ENCODE measurements at regions not wholly inside any gene's neighbourhood (a gene's known extent, or its start where the extent isn't known, plus 50 kb on each side); places are given as distances from the start of the nearest gene placed in this dataset.
A peak's percentile ranks its signal among the peaks of the same experiment; 100 is the strongest.

DNA sequence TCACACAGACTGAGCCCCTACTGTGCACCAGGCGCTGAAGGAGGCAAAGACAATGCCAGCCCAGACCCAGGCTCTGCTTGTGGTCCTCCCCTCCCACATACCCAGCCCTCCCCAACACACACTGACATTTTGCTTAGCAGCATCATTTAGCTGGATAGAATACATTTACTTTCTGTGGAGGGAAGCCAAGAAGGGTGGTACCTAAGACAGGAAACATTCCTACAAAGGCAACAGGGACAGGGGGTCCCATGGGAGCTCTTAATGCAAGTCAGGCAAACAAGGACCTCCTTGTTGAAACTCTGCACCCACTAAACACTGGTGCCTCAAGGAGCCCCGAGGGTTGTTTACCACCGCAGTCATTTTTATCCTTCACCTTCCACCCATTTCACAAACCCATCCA lies 77.0 kb upstream of the ZNF507 start:
- no peak for DNase-seq (ENCODE audit: low read depth in 1 of 2, low spot score in 1 of 2)
- no peak for TF ChIP-seq JUND (IDR thresholded peaks at IDR 0.05; ENCODE audit: low read depth)
- in situ Hi-C loops (cut with HindIII; ENCODE audit: low pct_unique_long_range_greater_than_20kb, low sequenced_read_pairs): no loop called here

DNA sequence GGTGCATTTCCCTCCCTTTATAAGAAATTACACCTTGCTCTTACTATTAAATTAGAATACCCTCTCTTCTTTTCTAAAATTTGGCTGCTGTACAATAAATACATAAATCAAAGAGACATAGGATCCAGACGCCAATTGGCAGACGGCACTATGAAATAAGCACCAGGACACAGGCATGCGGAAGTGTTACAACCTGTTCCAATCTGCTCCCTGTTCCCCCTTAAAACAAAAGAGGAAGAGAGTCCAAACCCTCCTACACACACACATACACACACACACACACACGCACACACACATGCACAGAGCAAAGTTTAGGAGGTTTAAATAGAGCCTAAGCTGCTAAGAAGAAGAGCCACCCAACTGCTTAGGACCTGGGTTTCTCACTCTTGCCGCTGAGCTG lies 75.6 kb upstream of the ZNF507 start:
- no peak for TF ChIP-seq JUND (IDR thresholded peaks at IDR 0.05; ENCODE audit: low read depth)
- peak in 1 of 2 experiments; percentile 3 for DNase-seq (ENCODE audit: low read depth in 1 of 2, low spot score in 1 of 2)
- in situ Hi-C loops (cut with HindIII; ENCODE audit: low pct_unique_long_range_greater_than_20kb, low sequenced_read_pairs): no loop called here

DNA sequence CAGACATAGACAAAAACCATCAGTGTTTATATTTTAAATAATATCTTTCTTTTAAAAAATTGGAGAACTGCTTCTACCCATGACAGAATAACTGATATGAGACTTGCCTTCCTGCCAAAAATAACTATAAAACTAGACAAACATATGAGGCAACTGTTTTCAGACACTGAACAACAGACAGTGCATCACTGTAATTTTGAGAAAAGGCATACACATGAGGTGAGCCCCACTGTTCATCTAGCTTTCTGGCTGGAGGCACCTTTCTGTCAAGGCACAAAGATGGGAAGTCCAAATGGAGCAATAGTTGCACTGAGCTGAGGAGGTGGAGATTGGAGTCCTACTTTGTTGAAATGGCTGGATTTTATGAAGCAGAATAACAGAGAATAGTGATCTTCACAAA lies 71.9 kb upstream of the ZNF507 start:
- in situ Hi-C loops (cut with HindIII; ENCODE audit: low pct_unique_long_range_greater_than_20kb, low sequenced_read_pairs): no loop called here
- TF ChIP-seq JUND (IDR thresholded peaks at IDR 0.05; ENCODE audit: low read depth): no peak
- DNase-seq (ENCODE audit: low read depth in 1 of 2, low spot score in 1 of 2): no peak

DNA sequence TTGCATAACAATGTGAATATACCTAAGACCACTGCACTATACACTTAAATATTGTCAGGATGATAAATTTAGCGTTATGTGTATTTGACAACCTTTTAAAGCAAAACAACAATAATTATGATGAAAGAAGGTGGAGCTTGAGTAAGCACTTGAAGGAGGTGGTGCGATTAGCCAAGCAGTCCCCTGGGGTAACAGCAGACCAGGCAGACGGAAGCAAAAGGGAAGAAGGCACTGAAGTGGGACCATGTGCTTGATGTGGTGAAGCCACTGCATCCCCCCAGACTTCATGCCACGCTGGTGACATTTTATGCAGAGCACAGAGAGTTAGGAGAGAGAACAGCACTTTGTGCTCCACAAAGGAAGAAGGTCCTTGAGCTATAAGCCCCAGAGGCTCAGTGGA lies 58.3 kb upstream of the ZNF507 start:
- in situ Hi-C loops (cut with HindIII; ENCODE audit: low pct_unique_long_range_greater_than_20kb, low sequenced_read_pairs): no loop called here
- no peak for DNase-seq (ENCODE audit: low read depth in 1 of 2, low spot score in 1 of 2)

DNA sequence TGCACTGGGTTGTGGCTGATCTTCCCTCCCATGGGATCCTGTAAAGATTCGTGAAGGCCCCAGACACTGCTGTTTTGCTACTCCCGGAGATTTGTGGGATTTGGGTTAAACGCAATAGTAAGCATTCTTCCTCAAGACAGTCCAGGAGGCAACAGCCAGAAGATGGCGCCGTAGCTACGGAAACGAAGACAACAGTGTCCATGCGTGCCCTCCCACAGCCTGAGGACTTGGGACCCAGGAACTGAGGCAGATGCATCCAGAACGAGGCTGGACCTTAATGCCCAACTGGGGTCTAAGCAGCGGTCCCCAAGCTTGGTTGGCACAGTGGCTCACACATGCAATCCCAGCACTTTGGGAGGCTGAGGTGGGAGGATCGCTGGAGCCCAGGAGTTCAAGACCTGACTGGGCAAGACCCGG lies 57.6 kb upstream of the ZNF507 start:
- in situ Hi-C loops (cut with HindIII; ENCODE audit: low pct_unique_long_range_greater_than_20kb, low sequenced_read_pairs): no loop called here
- no peak for TF ChIP-seq JUND (IDR thresholded peaks at IDR 0.05; ENCODE audit: low read depth)
- DNase-seq (ENCODE audit: low read depth in 1 of 2, low spot score in 1 of 2): peak in 1 of 2 experiments; percentile 63

More for the DNA sequence above, 58.3 kb upstream of the ZNF507 start:
- no peak for TF ChIP-seq JUND (IDR thresholded peaks at IDR 0.05; ENCODE audit: low read depth)

DNA sequence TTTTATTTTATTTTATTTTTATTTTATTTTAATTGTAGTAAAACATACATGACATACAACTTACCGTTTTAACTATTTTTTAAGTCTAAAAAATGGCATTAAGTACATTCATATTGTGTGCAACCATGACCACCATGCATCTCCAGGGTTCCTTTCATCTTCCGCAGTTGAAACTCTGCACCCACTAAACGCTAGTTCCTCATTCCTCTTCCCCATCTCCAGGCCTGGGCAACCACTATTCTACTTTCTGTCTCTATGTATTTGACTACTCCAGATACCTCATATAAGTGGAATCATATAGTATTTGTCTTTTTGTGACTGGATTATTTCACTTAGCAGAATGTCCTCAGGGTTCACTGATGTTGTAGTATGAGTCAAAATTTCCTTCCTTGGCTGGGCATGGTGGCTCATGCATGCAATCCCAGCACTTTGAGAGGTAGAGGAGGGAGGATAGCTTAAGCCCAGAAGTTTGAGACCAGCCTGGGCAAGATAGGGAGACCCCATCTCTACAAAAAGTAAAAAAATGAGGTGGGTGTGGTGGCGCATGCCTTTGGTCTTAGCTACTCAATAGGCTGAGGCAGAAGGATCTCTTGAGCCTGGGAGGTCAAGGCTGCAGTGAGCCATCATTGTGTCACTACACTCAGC lies 55.7 kb upstream of the ZNF507 start:
- TF ChIP-seq JUND (IDR thresholded peaks at IDR 0.05; ENCODE audit: low read depth): no peak
- in situ Hi-C loops (cut with HindIII; ENCODE audit: low pct_unique_long_range_greater_than_20kb, low sequenced_read_pairs): no loop called here
- no peak for DNase-seq (ENCODE audit: low read depth in 1 of 2, low spot score in 1 of 2)

DNA sequence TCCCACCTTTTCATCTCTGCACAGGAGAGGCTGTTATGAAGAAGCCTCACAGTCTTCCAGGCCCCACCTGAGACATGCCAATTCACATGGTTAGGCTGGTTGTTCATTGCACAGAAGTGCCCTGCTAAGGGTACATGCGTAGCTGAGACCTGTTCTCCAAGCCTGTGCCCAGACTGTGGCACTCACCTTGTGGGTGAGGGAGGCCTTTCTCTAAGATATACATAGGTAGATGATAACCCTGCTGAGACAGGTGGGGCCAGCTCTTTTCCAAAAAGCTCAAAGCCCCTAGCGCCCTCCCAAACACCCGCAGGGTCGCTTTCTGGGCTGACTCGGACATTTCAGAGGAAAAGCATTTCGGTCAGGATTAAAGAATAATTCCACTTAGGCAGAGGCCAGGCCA lies 53.5 kb upstream of the ZNF507 start:
- no peak for DNase-seq (ENCODE audit: low read depth in 1 of 2, low spot score in 1 of 2)
- in situ Hi-C loops (cut with HindIII; ENCODE audit: low pct_unique_long_range_greater_than_20kb, low sequenced_read_pairs): no loop called here
- TF ChIP-seq JUND (IDR thresholded peaks at IDR 0.05; ENCODE audit: low read depth): no peak

DNA sequence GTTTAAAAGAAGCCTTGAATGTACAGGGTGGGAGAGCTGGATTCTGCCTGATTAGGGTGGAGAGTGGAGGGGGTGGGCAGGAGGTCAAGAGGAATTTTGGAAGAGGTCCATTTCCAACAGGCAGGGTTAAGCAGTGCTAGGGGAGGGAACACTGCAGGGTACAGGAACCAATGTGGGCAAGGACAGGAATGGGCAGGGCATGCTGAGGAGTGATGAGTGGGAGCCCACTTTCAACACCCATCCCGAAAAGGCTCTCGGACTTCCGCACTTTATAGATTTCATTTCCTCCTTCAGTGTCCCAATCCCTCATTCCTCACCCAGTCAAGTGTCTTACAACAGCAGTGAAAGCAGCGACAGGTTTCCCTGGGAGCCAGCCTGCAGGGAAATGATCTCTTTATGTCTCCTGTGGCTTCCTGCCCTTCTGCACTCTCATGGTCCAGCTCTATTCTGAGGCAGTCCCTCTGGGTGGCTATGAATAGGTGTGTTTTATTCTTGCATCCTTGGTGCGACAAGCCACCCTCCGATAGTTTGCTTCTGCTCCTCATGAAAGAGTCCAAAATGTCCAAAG lies 50.5 kb upstream of the ZNF507 start:
- no peak for DNase-seq (ENCODE audit: low read depth in 1 of 2, low spot score in 1 of 2)
- in situ Hi-C loops (cut with HindIII; ENCODE audit: low pct_unique_long_range_greater_than_20kb, low sequenced_read_pairs): no loop called here

More for the DNA sequence above, 50.5 kb upstream of the ZNF507 start:
- TF ChIP-seq JUND (IDR thresholded peaks at IDR 0.05; ENCODE audit: low read depth): no peak

Measured in T47D (cell line).